GF-D8 (cell line): ENCODE measurements at regions not wholly inside any gene's neighbourhood (a gene's known extent, or its start where the extent isn't known, plus 50 kb on each side); places are given as distances from the start of the nearest gene placed in this dataset.

ENCODE experiments used
- DNase-seq: peaks from one replicate; lab custom pipeline; 2025; lab: John Stamatoyannopoulos, UW

DNA sequence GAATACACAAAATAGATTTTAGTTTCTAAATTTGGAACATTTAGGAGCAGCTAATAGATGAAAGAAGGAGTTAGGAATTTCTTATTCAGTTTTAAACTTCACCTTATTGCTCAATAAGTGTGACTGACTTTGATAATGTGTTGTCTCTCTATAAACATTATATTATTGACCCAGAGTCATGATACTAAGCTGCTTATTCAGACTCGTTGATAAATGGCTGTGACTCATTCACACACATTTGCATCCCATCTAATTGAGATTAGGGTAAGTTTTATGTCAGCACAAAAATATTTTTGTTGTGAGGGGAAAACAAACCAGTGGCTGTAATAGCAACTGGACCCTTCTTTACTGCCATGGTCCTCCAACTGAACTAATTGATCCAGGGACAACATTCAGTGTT is 137.6 kb downstream of the GOLIM4 start:
- DNase-seq: no peak

DNA sequence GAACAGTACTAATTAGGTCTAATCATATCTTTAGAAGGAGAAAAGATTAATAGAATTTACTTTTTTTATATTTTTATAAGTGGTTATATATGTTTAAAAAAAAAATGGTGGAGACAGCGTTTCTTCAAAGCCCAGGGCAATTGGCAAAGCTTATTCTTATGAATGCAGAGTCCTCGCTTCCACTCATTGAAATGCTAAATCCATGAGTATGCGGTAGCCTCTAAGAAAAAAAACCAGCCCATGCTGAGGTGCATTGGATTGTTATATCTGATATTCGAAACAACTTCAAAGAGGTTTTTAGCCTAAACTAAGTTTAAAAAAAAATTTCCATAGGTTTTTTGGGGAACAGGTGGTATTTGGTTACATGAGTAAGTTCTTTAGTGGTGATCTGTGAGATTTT is 142.8 kb downstream of the GOLIM4 start:
- no peak for DNase-seq

DNA sequence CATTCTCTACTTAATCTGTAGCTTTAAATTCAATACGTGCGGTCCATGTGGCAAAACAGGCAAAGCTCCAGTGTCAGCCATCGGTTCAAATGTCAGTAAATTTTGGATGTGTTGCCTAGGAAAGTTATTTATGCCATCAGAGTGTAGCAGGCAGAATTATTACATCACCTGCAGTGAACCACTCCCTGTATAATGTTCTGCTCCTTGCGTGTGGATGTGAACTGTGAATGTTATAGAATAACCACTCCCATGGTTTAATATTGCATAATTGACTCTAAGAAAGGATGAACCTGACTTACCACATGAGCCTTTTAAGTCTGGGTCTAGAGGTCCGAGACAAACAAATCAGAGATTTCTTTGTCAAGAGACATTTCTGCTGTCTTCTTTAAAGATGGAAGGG is 145.5 kb downstream of the GOLIM4 start:
- no peak for DNase-seq

DNA sequence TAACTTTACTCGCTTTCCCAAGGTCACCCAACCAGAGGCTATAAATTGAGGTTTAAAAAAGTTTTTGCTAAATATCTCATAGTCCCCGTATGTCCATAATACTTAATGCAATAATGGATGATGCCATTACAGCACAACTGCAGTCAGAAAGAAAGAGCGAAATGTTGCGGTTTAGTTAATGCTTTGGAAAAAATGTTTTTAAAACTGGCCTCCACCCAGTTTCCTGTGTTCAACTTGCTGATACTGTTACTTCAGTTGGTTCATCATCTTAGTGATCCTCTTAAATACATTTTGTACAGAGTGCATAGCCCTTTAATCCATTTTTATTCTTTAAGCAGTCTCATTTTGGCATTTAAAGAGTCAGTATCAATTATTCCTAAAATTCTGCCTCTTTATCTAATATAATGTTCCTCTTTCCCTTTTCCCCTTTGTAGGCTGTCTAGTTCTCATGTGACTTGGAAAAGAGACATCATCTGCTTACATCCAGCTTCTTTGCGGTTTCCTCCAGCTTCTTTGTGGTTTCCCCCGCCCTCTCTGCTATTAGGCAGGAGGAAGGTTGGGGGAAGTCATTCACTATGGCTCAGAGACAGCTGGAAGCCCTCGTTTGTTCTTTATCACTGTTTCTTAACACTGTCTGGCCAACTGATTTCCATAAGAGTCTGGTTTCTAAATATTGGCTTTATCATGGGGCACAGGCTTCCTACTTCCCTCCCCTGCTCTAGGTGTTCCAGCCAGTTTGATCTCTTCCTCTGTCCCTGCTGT is 154.3 kb downstream of the GOLIM4 start:
- peak; percentile 99 for DNase-seq

DNA sequence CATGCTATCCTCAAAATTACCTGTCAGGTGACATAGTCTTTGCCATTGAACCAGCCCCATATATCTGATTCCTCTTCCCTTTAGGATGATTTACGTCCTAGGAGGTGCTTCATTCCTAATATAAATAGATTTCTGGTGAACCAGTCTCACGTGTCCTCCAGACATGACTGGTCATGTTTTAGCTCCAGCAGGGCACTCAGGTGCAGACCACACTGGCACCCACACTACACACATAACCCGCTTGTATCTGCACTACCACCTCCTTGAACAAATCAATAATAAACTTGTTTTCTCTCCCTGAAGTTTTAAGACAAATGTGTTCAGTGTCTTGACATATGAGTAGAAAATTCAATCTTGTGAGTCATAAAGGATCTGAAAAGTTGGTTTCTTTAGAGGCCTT is 155.5 kb downstream of the GOLIM4 start:
- DNase-seq: no peak

DNA sequence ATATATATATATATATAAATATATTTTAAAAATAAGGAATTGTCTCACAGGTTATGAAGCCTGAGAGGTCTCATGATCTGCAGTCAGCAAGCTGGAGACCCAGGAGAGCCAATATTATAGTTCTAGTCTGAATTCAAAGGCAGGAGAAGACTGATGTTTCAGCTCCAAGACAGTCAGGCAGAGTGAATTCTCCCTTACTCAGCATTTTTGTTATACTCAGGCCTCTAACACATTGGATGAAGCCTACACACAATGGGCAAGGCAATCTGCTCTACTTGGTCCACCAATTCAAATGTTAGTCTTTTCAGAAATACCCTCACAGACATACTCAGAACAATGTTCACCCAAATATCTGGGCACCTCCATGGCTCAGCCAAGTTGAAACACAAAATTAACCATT is 157.2 kb downstream of the GOLIM4 start:
- no peak for DNase-seq

DNA sequence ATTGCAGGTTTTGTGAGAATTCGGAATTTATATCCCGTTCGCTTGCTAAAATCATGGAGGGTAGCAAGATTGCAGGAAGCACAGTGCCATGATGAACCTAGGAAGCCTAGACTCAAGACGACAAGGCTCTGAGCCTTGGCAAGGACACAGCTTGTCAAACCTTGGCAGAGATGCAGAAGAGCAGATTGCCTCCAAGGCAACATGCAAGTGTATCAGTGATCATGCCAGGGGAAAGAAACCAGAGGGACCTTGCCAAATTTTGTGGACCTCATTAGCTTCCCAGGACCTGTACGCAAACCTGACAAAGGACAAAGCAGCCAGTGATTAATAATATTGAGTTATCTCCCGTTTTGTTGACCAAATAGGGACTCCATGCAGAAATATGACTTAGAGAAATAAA is 159.7 kb downstream of the GOLIM4 start:
- no peak for DNase-seq

DNA sequence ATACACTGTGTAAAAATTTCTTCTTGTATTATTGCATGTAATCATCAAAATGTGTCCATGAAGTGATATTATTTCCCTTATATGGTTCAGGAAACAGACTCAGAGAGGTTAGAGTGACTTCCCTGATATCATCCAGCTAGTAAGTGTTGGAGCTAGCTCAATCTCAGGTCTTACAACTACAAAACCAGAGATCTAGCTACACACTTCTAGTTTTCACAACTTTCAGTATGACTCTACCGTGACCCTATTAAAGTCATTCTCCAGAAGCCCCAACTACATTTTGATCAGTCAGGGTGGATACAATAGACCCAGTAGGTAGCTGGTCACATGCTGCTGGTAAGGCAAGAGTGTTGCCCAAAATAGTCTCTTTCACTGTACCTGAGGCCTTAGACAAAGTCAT is 165.3 kb downstream of the GOLIM4 start:
- DNase-seq: no peak

DNA sequence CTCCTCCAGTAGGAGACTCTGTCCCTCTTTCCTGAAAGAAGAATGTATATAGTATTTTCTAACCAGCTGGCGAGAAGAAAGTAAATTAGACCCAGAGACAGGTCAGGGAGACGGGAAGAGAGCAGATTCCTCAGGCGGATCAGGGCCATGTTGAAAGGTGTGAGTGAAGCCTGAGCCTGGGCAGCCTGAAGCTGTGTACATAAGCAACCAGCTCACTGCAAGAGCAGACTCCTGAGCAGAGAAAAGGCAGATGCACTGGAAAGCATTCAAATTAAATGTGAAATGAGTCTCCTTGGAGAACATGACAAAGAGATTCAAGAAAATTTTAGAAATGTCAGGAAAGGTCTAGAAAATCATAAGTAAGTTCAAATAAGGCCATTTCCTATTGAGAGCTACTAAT is 165.8 kb downstream of the GOLIM4 start:
- no peak for DNase-seq

DNA sequence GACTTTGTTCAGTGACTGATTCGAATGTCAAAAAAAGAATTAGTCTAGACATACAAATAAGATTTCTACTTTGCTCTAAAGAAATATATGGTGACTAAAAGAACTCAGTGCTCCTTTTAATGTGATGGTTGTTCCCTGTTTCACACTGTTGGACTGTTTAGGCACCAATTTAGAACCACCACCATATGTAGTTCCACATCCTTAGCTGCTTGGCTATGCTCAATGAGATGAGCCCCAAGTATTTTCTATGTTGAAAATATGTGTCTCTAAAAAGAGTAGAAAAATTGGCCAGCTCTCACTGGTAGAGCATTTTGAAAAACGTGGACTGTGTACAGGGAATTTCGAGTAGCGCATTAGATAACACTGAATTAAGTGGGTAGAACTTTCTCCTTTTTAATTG is 167.3 kb downstream of the GOLIM4 start:
- no peak for DNase-seq

DNA sequence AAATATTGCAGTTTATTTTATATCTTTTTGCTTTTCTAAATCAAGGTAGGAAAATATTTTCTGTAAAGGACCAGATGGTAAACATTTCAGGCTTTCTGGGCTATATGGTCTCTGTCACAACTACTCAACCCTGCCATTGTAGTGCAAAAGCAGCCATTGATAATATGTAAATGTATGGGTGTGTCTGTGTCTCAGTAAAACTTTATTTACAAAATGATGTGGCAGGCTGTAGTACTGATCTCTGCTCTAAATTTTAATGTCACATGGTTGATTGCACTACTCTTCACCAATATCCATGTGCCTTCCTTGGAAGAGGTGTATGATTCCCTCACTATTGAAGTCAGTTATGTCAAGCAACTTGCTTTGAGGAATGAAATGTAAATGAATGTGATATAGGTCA is 175.0 kb downstream of the GOLIM4 start:
- DNase-seq: no peak

DNA sequence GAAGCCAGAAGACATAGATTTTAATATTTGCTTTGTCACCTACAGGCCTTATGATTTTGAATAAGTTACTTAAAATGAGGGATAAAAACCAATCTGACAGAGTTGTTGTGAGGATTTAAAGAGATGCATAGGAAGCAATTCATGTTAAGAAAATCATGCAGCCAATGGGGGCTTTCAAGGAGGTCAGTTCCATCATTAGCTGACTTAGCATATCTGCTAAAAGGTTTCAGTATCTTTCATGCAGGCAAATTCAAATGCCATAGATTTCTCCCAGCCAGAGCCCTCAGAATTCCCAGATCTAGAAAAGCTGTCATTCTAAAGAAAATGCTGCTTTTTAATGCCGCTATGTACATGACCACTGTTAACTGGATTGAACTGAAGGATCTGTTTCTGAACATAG is 176.1 kb downstream of the GOLIM4 start:
- DNase-seq: no peak

DNA sequence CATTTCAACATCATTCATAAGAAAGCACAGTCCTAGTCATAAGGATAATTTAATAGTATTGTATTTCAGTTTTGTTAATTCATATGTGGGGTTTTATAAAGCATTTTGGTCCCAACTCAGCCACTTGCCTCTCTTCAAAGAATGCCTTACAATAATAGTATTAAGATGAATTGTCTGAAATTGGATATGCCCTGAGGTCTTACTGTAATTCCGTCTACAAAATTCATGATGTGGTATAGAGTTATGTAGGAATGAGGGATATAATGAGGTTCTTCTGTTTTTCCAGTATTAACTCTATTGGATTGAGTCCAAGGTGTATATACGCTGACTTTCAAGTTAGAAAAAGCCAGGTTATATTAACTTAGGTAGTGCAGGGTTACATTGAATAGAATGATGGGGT is 177.0 kb downstream of the GOLIM4 start:
- DNase-seq: no peak

DNA sequence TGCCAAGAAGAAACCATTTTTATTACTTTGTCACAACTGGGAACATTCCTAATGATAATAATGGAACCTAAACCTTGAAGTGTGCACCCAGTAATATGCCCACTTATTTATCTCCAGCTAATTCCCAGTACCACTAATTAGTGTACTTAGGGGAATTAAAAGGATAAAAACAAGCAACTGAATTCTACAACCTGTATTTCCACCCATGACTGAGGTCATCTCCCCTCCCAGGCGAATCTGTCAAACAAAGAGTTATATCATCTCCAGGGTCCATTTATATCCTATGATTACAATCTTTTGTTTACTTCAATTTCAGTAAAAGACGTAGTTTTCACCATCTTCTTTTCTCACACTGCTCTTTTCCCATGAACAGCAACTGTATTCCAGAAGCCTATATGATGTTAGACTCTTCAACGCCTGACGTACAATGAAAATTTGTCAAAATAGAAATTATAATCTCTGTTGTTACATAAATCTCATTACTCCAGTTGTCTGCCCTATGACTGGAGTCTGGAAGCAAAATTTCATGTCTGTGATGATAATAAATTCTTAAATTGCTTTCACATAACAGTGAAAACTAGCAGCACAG is 177.6 kb downstream of the GOLIM4 start:
- no peak for DNase-seq

DNA sequence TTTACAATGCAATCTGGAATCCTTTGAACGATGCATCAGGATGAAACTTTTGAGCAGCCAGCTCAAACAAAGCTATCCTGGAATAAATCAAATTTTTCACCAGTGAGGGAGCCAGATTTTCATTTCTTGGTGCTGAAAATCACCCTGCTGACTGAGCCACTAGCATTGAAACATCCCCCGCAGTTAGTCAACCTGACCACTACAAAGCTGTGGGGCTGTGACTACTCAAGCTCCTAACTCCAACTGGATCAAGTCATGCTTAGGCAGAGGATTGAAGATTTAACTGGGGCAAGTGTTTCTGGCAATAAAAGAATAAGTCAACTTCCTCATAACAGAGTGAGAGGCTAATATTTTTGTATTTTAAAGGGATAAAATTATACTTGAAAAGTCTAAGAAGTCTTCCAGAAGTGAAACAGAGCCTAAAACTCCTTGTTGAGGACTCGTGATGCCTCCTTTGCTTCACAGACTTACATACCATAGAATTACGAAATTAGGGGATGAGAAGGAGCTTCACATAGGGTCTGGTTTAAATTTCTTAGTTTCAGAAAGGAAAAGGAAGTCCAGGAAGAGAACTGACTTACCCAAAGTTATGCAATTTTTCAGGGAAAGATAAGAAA is 177.8 kb downstream of the SERPINI1 start:
- no peak for DNase-seq

DNA sequence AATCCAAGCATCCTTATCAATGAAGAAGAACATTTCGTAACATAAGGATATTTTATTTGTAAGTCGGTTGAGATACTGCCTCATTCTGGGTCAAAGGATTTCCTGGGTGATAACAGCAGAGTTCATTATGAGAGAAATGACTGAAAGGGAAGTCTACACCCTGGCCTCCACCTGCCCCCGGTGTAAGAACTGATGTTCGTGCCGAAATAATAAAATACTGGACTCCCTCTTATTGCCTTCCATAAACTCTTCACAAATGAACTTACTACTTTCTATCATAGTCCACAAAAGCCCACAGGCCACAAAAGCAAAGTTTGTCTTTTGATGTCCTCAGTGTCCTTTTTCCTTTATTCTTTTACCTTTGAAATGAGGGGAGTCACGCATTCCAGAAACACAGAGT is 174.4 kb downstream of the SERPINI1 start:
- DNase-seq: no peak

DNA sequence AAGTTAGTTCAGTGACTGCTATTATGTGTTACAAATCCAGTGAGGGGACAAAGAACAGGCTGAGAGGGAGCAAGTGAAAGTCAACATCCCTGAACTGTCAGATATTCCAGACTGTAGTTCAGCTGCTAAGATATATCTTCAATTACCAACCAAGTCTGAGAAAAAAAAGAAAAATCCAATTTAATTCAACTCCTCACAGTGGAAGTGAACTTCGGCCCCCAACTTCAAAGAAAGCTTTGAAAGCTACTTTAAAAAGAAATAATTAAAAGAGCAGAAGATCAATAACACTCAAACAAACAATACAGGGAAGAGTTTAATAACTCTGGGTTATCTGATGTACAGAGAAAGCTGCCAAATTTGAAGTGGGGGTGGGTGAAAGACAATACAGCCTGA is 174.0 kb downstream of the SERPINI1 start:
- DNase-seq: no peak

DNA sequence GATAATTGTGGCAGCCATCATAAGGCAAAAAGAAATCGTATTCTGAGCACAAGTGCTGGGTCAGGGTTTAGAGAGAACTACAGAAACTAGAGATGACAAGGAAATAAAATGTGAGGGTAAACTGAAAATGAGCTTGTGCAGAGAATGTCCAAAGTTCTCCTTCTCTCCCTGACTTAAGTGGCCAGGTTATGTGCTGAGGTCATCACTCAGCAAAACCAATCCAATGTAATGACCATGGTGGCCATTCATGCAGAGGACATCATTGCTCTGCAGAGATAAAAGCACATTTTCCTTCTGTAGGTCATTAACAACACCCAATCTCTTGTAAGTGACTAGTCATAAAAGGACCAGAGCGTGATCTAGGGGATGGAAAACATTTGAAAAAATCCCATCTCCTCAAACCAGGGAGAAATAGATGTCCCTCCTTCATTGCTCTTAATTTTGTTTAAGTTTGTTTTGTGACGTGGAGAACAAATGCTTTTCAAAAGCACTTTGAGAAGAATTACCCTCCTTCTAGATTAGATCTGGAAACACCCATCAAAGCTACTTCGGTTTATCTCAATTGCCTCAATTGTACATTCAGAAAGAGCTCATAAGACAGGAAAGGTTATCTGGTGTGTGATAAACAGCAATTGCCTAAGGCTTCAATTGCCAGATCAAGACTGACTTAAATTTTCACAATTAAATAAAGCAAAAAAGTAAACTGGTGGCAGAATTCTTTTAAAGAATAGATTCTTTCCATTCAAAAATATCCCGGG is 173.4 kb downstream of the SERPINI1 start:
- DNase-seq: no peak

DNA sequence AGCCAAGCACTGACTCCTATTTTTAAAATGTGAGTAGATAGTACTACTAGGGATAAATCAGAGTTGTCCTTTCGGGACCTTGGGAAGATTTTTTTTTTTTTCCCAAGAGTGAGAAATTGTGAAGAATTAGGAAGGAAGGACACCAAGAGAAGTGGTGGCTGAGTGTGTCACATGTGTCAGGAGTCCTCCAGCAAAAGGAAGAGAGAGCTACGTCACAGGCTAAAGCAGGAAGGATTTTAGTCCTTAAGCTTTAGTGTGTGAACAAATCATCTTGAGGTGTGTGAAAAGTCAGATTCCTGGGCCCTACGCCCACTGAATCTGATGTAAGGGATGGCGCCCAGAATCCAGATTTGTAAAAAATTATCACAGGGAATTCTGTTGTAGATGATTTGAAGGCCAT is 172.7 kb downstream of the SERPINI1 start:
- DNase-seq: no peak

DNA sequence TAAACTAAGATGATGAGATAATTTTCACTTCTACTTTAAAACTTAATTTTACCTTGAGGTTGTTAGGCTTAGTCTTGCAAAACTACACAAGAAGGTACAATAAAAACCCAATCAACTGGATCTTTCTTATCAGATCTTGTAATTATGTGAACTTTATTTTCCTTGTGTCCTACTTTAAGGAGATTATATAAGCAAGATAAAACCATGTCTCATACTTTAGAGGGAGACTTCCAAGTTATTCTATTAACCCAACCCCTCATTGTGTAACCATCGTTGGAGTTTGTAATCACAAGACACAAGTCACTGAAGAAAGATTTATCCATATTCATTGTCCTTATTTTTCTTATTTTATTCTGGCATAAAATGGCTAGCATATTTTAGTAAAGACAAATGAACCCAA is 165.6 kb downstream of the SERPINI1 start:
- DNase-seq: no peak

DNA sequence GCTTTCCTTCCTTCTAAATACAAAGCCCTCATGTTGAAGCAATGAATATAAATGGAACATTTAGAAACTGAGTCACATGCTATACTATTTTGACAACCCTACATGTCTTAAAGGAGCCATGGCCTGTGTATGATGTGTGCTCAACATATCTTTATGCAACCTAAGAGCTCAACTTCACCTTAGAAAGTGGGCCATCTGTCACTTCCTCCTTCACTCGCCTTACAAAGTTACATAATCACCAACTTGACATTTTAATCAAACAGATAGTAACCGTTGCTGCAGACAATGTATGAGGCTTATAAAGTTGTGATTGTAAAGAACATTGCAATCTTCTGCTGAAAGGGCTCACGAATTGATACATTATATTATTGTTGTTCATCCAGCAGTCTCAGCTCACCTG is 163.6 kb downstream of the SERPINI1 start:
- peak; percentile 43 for DNase-seq

DNA sequence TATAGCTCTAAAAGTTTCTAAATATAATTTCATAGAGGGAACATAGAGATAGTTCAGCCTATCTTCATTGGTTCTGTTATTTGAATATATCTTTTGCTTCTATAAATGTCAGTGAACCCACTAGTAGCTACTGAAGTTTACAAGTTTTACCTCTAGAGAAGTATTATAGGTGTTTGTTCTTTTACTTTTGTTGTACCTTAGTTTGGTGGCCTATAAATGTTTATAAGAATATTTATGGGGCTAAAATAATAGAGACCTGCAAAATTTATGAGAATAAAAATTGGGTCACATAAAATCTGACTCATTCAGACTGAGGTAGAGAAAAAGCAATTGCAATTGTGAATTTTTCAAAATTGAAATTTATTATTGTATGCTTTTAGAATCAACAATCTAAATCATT is 162.6 kb downstream of the SERPINI1 start:
- no peak for DNase-seq

DNA sequence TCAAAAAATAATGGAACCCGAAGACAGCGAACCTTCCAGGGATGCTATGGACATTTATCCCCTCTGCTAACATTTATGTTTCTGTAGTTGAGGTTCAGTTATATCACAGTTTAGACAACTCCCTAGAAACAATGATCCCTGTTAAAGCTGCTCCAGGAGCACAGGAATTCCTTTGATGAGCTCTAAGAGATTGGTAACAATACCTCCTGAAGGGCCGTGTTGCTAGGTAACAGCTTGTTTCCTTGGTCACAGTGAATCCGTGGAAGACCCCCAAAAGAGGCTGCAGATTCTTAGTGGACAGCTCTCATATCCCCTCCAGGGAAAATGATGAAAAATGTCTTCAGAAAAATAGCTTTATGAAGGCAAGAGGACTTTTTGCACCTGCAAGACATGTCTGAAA is 160.2 kb downstream of the SERPINI1 start:
- no peak for DNase-seq
